AG04450 (cell line): ENCODE measurements at regions not wholly inside any gene's neighbourhood (a gene's known extent, or its start where the extent isn't known, plus 50 kb on each side); places are given as distances from the start of the nearest gene placed in this dataset.
A peak's percentile ranks its signal among the peaks of the same experiment; 100 is the strongest.

Source experiments
- CTCF ChIA-PET: fragments of 300-600, 350-600 bp; formaldehyde crosslinking; extraction: SDS; loops from one replicate; lab custom pipeline; 2022; ENCODE audit warnings: antibody characterized with exemption, inconsistent platforms; lab: Charles Lee
- POLR2A ChIA-PET: fragments of 350-600 bp; formaldehyde crosslinking; extraction: SDS; loops from one replicate; lab custom pipeline; 2021; ENCODE audit warnings: antibody characterized with exemption, inconsistent platforms; lab: Yijun Ruan, JAX
- DNase-seq: peaks from one replicate; pipeline ENCODE4 v3.0.0-alpha.2; 2011; ENCODE audit warnings: low read depth, low spot score
- H3K27ac ChIP-seq: one replicate; pipeline ENCODE4 v1.5.1; 2012; ENCODE audit warnings: low read depth, low read length, control low read depth
- H3K27me3 ChIP-seq: one replicate; pipeline ENCODE4 v1.6.0; 2012; ENCODE audit warnings: low read length; ENCODE audit not compliant: control insufficient read depth, insufficient read depth
- H3K4me3 ChIP-seq: 2 replicates; pipeline ENCODE4 v1.5.1; 2011; ENCODE audit warnings: mild to moderate bottlenecking, low read depth, low read length, control low read depth
- H3K9me3 ChIP-seq: 2 replicates; pipeline ENCODE4 v1.5.1; 2012; ENCODE audit warnings: low read length; ENCODE audit not compliant: control insufficient read depth, insufficient read depth
- CTCF ChIP-seq: IDR thresholded peaks from 2 replicates; pipeline ENCODE4 v1.5.1; 2011; ENCODE audit warnings: low read depth, low read length, control low read depth, inconsistent platforms

GRCh38 chr2:13035866-13036265, 319.1 kb downstream of the TRIB2 start:
- ChIA-PET CTCF (interaction anchor here (1.8 kb wide), 1 partner anchor 11 kb away, joined by 6 read pairs; no protein-coding TSS in a partner anchor), POLR2A (no interaction called here)
- H3K27me3 ChIP-seq = no peaks in the 10 kb centered on the region
- H3K9me3 ChIP-seq = peaks cover 4% of the 10 kb centered on the region; the same call in 1 of the 2 replicates
- no peak overlapping the region for H3K27ac ChIP-seq
- no peak for TF ChIP-seq CTCF
- DNase-seq = no peak
- no peak overlapping the region for H3K4me3 ChIP-seq

DNA sequence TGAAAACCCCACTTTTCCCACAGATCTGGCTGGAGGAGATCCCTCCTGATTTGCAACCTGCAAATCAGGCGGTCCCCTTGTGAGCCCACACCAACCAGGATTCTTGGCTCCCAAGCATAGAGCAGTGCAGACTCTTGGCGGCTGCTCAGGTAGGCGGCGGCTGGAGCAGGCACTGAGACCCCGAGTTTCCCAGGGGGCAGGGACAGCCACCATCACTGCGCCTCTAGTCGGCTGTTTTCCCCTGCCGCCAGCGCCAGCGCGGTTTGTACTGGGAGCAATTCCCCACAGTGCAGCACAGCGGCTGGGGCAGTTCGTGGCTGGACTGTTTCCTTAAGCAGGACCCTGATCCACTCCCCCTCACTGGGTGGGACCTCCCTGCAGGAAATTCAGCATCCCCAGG, 323.3 kb downstream of the TRIB2 start:
- H3K27me3 ChIP-seq = no peaks in the 10 kb centered on the region
- no peak for DNase-seq
- H3K9me3 ChIP-seq = peaks cover 4% of the 10 kb centered on the region; the same call in 1 of the 2 replicates
- no peak overlapping the region for H3K4me3 ChIP-seq
- no peak overlapping the region for H3K27ac ChIP-seq
- no peak for TF ChIP-seq CTCF
- CTCF ChIA-PET = no interaction called here
- POLR2A ChIA-PET = interaction anchor here (0.6 kb wide), 1 partner anchor 1910 kb away, joined by 3 read pairs; no protein-coding TSS in a partner anchor

- no peaks in the 10 kb centered on the region for H3K9me3 ChIP-seq
- ChIA-PET CTCF (interaction anchor here (0.5 to 3.6 kb wide), 10 partner anchors 10 to 1899 kb away, joined by 3 to 34 read pairs (median 4); no protein-coding TSS in a partner anchor), POLR2A (no interaction called here)
- no peaks in the 10 kb centered on the region for H3K27me3 ChIP-seq
- no peak overlapping the region for H3K4me3 ChIP-seq
- no peak for DNase-seq
- H3K27ac ChIP-seq = no peak overlapping the region
- peak; percentile 45 for TF ChIP-seq CTCF
These were observed 329.9 kb downstream of the TRIB2 start for GRCh38 chr2:13046557-13047165.

GRCh38 chr2:13050764-13051163, 334.0 kb downstream of the TRIB2 start:
- no peak for DNase-seq
- ChIA-PET POLR2A (no interaction called here), CTCF (interaction anchor here (1.5 kb wide), 1 partner anchor 43 kb away, joined by 3 read pairs; no protein-coding TSS in a partner anchor)
- Histone ChIP-seq H3K4me3 (no peak overlapping the region), H3K27me3 (no peaks in the 10 kb centered on the region), H3K9me3 (no peaks in the 10 kb centered on the region), H3K27ac (no peak overlapping the region)
- no peak for TF ChIP-seq CTCF

- no peaks in the 10 kb centered on the region for H3K9me3 ChIP-seq
- POLR2A ChIA-PET = no interaction called here
- H3K27ac ChIP-seq = no peak overlapping the region
- CTCF ChIA-PET = no interaction called here
- H3K4me3 ChIP-seq = no peak overlapping the region
- TF ChIP-seq CTCF = no peak
- DNase-seq = no peak
- no peaks in the 10 kb centered on the region for H3K27me3 ChIP-seq
These were observed 335.8 kb downstream of the TRIB2 start for GRCh38 chr2:13052547-13052946.
